Ovary (tissue), 7 donors: ENCODE measurements at regions not wholly inside any gene's neighbourhood (a gene's known extent, or its start where the extent isn't known, plus 50 kb on each side); places are given as distances from the start of the nearest gene placed in this dataset.

Experiments used
- DNase-seq, 5 donors: peaks; one replicate each; pipeline ENCODE4 v3.0.0-alpha.2; 2019 to 2020
- H3K27ac ChIP-seq, 2 donors: fragments of 200-600 bp; one replicate each; pipeline versions ENCODE4 v1.5.1 to v1.8.0; 2019 to 2022
- H3K27me3 ChIP-seq: fragments of 200-600 bp; one replicate; pipeline ENCODE4 v1.8.0; 2022
- H3K36me3 ChIP-seq: fragments of 200-600 bp; sonication (generic); one replicate; pipeline ENCODE4 v1.5.1; 2019
- H3K4me1 ChIP-seq: one replicate; pipeline ENCODE4 v1.8.1; 2013; ENCODE audit warnings: mild to moderate bottlenecking, moderate library complexity; ENCODE audit not compliant: insufficient read depth
- H3K4me3 ChIP-seq: fragments of 200-600 bp; sonication (generic); one replicate; pipeline ENCODE4 v1.5.1; 2017
- H3K9me3 ChIP-seq, 2 donors: fragments of 200-600 bp in 1 of 2; sonication (generic) in 1 of 2; one replicate each; pipeline versions ENCODE4 v1.5.1 to v1.8.1; 2013 to 2019; ENCODE audit warnings: mild to moderate bottlenecking in 1 of 2, moderate library complexity in 1 of 2
- CTCF ChIP-seq, 3 donors: fragments of 450-650 bp in 2 of 3; fragments of 200-600 bp in 1 of 3; IDR thresholded peaks; one replicate each; pipeline versions ENCODE4 v1.5.1 to v1.8.0; 2016 to 2022; ENCODE audit warnings: antibody characterized with exemption in 3 of 3, mild to moderate bottlenecking in 1 of 3
- EP300 ChIP-seq: sonication (generic); formaldehyde crosslinking; IDR thresholded peaks from one replicate; pipeline ENCODE4 v1.6.1; 2017; ENCODE audit warnings: antibody characterized with exemption
- POLR2A ChIP-seq: fragments of 450-650 bp; IDR thresholded peaks from one replicate; pipeline ENCODE4 v1.6.1; 2017; ENCODE audit warnings: antibody characterized with exemption, mild to moderate bottlenecking, moderate library complexity
- WGBS, 3 donors: extraction: QIAGEN DNeasy Blood & Tissue Kit in 1 of 3; methylation state at CpG; one replicate each; pipeline versions ENCODE4 v1.1.5 to v1.1.7; 2013 to 2017; 5-methylcytosine and 5-hydroxymethylcytosine counted together
- intact Hi-C, 4 donors: fragments of 100-400 bp; cut with DNase I; formaldehyde crosslinking; loops; one replicate each; pipeline versions ENCODE4 v1.11.0 to v1.15.1; 2022 to 2023
- donor health status: DM: no; HTN: no; CAD: no; lungs with moderate emphysema.
- donor health status: DM: no; HTN: no; CAD: no.
- donor health status: Bipolar disorder and iron deficiency.
- donor health status: DM: no; HTN: no; CAD: no.
- donor health status: DM: yes; HTN: yes; CAD: no.

- DNase-seq = no peak
- Histone ChIP-seq H3K27ac (no peak overlapping the region), H3K4me3 (no peak overlapping the region), H3K27me3 (no peaks in the 10 kb centered on the region), H3K9me3 (no peaks in the 10 kb centered on the region), H3K36me3 (no peaks in the 10 kb centered on the region), H3K4me1 (no peaks in the 10 kb centered on the region)
- TF ChIP-seq CTCF (IDR thresholded peaks at IDR 0.05) (no peak), EP300 (no peak)
- intact Hi-C loops = no loop called here
- 60 to 63% (median 60%) methylated on average over 3 of the region's 3 CpGs for WGBS, 3 donors
Measured at GRCh38 chr6:18837013-18837412, 449.9 kb downstream of the RNF144B start.

GRCh38 chr6:18842534-18842933 is 455.4 kb downstream of the RNF144B start:
- no peak overlapping the region for H3K27ac ChIP-seq
- intact Hi-C loops = no loop called here
- no peaks in the 10 kb centered on the region for H3K9me3 ChIP-seq
- no peaks in the 10 kb centered on the region for H3K36me3 ChIP-seq
- WGBS, 3 donors = 97 to 98% (median 98%) methylated on average over 1 of the region's 1 CpG
- no peak for TF ChIP-seq EP300
- no peak for TF ChIP-seq POLR2A
- no peak for TF ChIP-seq CTCF (IDR thresholded peaks at IDR 0.05)
- H3K4me3 ChIP-seq = no peak overlapping the region
- DNase-seq = no peak
- no peaks in the 10 kb centered on the region for H3K4me1 ChIP-seq
- no peaks in the 10 kb centered on the region for H3K27me3 ChIP-seq

- no peaks in the 10 kb centered on the region for H3K27me3 ChIP-seq
- intact Hi-C loops = no loop called here
- H3K4me3 ChIP-seq = no peak overlapping the region
- no peak for TF ChIP-seq POLR2A
- TF ChIP-seq CTCF (IDR thresholded peaks at IDR 0.05) = no peak
- no peak for TF ChIP-seq EP300
- H3K36me3 ChIP-seq = no peaks in the 10 kb centered on the region
- WGBS, 3 donors = 45 to 75% (median 50%) methylated on average over 1 of the region's 1 CpG
- H3K27ac ChIP-seq = no peak overlapping the region
- H3K9me3 ChIP-seq = no peaks in the 10 kb centered on the region
- no peaks in the 10 kb centered on the region for H3K4me1 ChIP-seq
- no peak for DNase-seq
Measured at GRCh38 chr6:18845896-18846295, 458.7 kb downstream of the RNF144B start.

- TF ChIP-seq EP300 = no peak
- no peaks in the 10 kb centered on the region for H3K9me3 ChIP-seq
- H3K4me1 ChIP-seq = no peaks in the 10 kb centered on the region
- WGBS, 3 donors = 87 to 94% (median 90%) methylated on average over 3 of the region's 3 CpGs
- H3K27me3 ChIP-seq = no peaks in the 10 kb centered on the region
- intact Hi-C loops = no loop called here
- no peak overlapping the region for H3K27ac ChIP-seq
- H3K4me3 ChIP-seq = no peak overlapping the region
- no peak for DNase-seq
- H3K36me3 ChIP-seq = no peaks in the 10 kb centered on the region
Measured at GRCh38 chr6:18846327-18846726, 459.2 kb downstream of the RNF144B start.

GRCh38 chr6:18861204-18861603 is 474.1 kb downstream of the RNF144B start:
- TF ChIP-seq CTCF (IDR thresholded peaks at IDR 0.05) = no peak
- no peak for TF ChIP-seq EP300
- no peak for TF ChIP-seq POLR2A
- no peak overlapping the region for H3K4me3 ChIP-seq

More at GRCh38 chr6:18861204-18861603, 474.1 kb downstream of the RNF144B start:
- WGBS, 3 donors = 22 to 29% (median 28%) methylated on average over 3 of the region's 3 CpGs
- DNase-seq = no peak
- H3K27me3 ChIP-seq = no peaks in the 10 kb centered on the region
- intact Hi-C loops = no loop called here
- H3K4me1 ChIP-seq = no peaks in the 10 kb centered on the region
- no peaks in the 10 kb centered on the region for H3K9me3 ChIP-seq
- no peaks in the 10 kb centered on the region for H3K36me3 ChIP-seq
- H3K27ac ChIP-seq = no peak overlapping the region
